Osteocyte (in vitro differentiated cells): ENCODE measurements at regions not wholly inside any gene's neighbourhood (a gene's known extent, or its start where the extent isn't known, plus 50 kb on each side); places are given as distances from the start of the nearest gene placed in this dataset.

Experiments
- DNase-seq: peaks from one replicate; pipeline ENCODE4 v3.0.0; 2021; ENCODE audit warnings: mixed read lengths; ENCODE audit not compliant: unreplicated experiment; ENCODE audit errors: extremely low spot score
- H3K27ac Mint-ChIP-seq: one replicate; pipeline ENCODE4 v1.8.0; 2021; ENCODE audit warnings: mild to moderate bottlenecking, mixed read lengths; ENCODE audit not compliant: unreplicated experiment
- H3K27me3 Mint-ChIP-seq: one replicate; pipeline ENCODE4 v1.8.0; 2021; ENCODE audit warnings: mixed read lengths; ENCODE audit not compliant: unreplicated experiment
- H3K36me3 Mint-ChIP-seq: one replicate; pipeline ENCODE4 v1.8.0; 2021; ENCODE audit warnings: mixed read lengths; ENCODE audit not compliant: unreplicated experiment
- H3K4me1 Mint-ChIP-seq: one replicate; pipeline ENCODE4 v1.8.0; 2021; ENCODE audit warnings: mixed read lengths; ENCODE audit not compliant: unreplicated experiment
- H3K4me3 Mint-ChIP-seq: one replicate; pipeline ENCODE4 v1.8.0; 2021; ENCODE audit warnings: mild to moderate bottlenecking, moderate library complexity, mixed read lengths; ENCODE audit not compliant: unreplicated experiment
- H3K9me3 Mint-ChIP-seq: one replicate; pipeline ENCODE4 v1.8.0; 2021; ENCODE audit warnings: mixed read lengths; ENCODE audit not compliant: unreplicated experiment
- TF ChIP-seq, protein P1 (sequence below): fragments of 200-600 bp; sonication (generic); IDR thresholded peaks from 2 replicates; pipeline ENCODE4 v1.5.0; 2021; ENCODE audit warnings: antibody characterized with exemption, mild to moderate bottlenecking, moderate library complexity

DNA sequence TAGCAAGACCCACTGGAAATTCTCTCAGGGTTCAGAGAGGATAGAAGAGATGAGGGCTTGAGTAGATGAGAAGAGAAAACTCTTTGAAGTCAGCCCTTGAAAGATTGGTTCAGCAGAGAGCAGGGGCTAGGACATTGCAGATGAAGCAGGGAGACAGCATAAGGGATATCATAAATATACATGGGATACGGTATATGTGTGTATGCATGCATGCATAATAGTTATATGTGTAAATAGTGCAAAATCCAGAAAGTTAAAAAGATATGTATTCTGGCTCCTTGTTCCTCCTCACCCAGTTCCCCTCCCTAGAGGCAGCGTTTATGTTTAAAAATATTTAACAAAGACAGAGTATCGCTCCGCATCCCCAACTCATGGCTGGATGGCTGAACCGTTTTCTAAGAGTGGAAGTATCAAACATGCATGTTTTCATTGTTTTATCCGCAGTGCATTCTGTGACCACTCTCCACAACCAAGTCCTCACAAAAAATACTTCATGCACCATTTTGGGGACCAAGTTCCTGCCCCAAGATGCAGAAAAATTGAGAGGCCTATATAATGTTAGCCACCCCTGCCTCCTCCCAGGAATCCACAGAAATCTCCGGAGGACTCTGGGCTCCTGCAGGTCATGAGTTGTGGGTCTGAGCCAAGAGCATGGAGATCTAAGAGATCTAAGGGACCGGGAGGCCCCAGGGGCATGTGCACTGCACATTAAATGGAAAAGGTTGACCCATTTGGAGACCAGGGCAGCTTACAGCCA is 119.5 kb downstream of the MTX3 start:
- H3K36me3 Mint-ChIP-seq: no peaks in the 10 kb centered on the region
- DNase-seq: no peak
- no peaks in the 10 kb centered on the region for H3K9me3 Mint-ChIP-seq
- no peak overlapping the region for H3K4me3 Mint-ChIP-seq
- TF ChIP-seq, protein P1, sequence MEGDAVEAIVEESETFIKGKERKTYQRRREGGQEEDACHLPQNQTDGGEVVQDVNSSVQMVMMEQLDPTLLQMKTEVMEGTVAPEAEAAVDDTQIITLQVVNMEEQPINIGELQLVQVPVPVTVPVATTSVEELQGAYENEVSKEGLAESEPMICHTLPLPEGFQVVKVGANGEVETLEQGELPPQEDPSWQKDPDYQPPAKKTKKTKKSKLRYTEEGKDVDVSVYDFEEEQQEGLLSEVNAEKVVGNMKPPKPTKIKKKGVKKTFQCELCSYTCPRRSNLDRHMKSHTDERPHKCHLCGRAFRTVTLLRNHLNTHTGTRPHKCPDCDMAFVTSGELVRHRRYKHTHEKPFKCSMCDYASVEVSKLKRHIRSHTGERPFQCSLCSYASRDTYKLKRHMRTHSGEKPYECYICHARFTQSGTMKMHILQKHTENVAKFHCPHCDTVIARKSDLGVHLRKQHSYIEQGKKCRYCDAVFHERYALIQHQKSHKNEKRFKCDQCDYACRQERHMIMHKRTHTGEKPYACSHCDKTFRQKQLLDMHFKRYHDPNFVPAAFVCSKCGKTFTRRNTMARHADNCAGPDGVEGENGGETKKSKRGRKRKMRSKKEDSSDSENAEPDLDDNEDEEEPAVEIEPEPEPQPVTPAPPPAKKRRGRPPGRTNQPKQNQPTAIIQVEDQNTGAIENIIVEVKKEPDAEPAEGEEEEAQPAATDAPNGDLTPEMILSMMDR: no peak
- no peak overlapping the region for H3K27ac Mint-ChIP-seq
- peaks cover 25% of the 10 kb centered on the region for H3K27me3 Mint-ChIP-seq
- H3K4me1 Mint-ChIP-seq: no peaks in the 10 kb centered on the region

- no peak overlapping the region for H3K27ac Mint-ChIP-seq
- TF ChIP-seq, protein P1: no peak
- no peaks in the 10 kb centered on the region for H3K36me3 Mint-ChIP-seq
- H3K9me3 Mint-ChIP-seq: no peaks in the 10 kb centered on the region
- DNase-seq: no peak
- no peak overlapping the region for H3K4me3 Mint-ChIP-seq
- H3K4me1 Mint-ChIP-seq: no peaks in the 10 kb centered on the region
- H3K27me3 Mint-ChIP-seq: peaks cover 33% of the 10 kb centered on the region
Measured at GRCh38 chr5:79868163-79868670, 122.8 kb downstream of the MTX3 start.

DNA sequence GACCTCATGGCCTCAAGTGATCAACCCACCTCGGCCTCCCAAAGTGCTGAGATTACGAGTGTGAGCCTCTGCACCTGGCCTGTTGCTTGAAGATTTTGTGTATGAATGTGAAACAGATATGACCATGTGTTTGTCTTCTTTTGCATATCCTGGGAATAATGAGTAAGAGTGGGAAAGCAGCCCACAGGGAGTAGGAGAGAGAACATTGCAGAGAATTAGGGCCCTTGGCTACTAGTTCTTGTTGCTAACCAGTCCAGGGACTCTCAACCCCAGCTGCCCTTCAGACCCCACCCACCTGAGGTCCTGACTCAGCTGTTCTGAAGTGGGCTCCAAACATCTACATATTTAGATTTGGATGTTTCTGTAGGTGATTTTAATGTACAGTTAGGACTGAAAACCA is 125.5 kb downstream of the MTX3 start:
- H3K27ac Mint-ChIP-seq: no peak overlapping the region
- no peak overlapping the region for H3K4me3 Mint-ChIP-seq
- H3K9me3 Mint-ChIP-seq: no peaks in the 10 kb centered on the region
- no peaks in the 10 kb centered on the region for H3K36me3 Mint-ChIP-seq
- TF ChIP-seq, protein P1: no peak
- peaks cover 53% of the 10 kb centered on the region for H3K27me3 Mint-ChIP-seq
- H3K4me1 Mint-ChIP-seq: no peaks in the 10 kb centered on the region
- no peak for DNase-seq

DNA sequence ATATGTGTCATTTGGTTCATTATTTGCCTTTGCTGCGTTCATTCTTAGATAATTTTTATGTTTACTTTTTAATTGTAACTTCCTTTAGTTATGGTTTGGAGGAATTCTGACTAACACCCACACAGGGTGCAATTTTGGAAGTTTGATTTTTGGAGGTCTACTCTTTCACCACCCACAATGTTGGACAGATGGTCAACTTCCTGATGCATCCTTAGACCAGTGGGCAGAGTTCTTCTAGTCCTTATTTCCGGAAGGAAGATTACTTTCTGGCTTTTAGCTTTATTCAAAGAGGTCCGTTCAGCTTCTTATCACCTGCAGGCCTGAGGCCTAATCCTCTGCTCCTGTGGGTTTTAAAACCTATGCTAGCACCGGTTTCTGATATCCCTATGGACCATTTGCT is 126.7 kb downstream of the MTX3 start:
- Mint-ChIP-seq H3K4me3 (no peak overlapping the region), H3K27ac (no peak overlapping the region), H3K36me3 (no peaks in the 10 kb centered on the region), H3K4me1 (no peaks in the 10 kb centered on the region), H3K9me3 (no peaks in the 10 kb centered on the region), H3K27me3 (peaks cover 63% of the 10 kb centered on the region)
- DNase-seq: no peak
- TF ChIP-seq, protein P1: no peak

- no peaks in the 10 kb centered on the region for H3K36me3 Mint-ChIP-seq
- H3K9me3 Mint-ChIP-seq: no peaks in the 10 kb centered on the region
- H3K4me1 Mint-ChIP-seq: peaks cover 2% of the 10 kb centered on the region
- no peak for DNase-seq
- H3K27me3 Mint-ChIP-seq: peaks cover 48% of the 10 kb centered on the region
- no peak overlapping the region for H3K4me3 Mint-ChIP-seq
- TF ChIP-seq, protein P1: no peak
- H3K27ac Mint-ChIP-seq: no peak overlapping the region
Measured at GRCh38 chr5:79859588-79859987, 131.5 kb downstream of the MTX3 start.
